ENCODE measurements at regions not wholly inside any gene's neighbourhood (a gene's known extent, or its start where the extent isn't known, plus 50 kb on each side); places are given as distances from the start of the nearest gene placed in this dataset.

GRCh38 chr3:174423936-174424335 is 435.2 kb upstream of the NAALADL2 start:
- 73 to 77% methylated on average over 2 of the region's 2 CpGs for WGBS, 2 donors
- DNase-seq (no peak), ATAC-seq (no peak)
- intact Hi-C loops (cut with DNase I) = no loop called here
- no peaks in the 10 kb centered on the region for H3K4me1 ChIP-seq
- no peaks in the 10 kb centered on the region for H3K9me3 ChIP-seq
- no peak overlapping the region for H3K4me3 ChIP-seq
- no peak overlapping the region for H3K27ac ChIP-seq
- no peak for TF ChIP-seq CTCF (IDR thresholded peaks at IDR 0.05)
- H3K36me3 ChIP-seq = no peaks in the 10 kb centered on the region
- no peaks in the 10 kb centered on the region for H3K27me3 ChIP-seq

- intact Hi-C loops (cut with DNase I) = no loop called here
- H3K27ac ChIP-seq = no peak overlapping the region
- no peak overlapping the region for H3K4me3 ChIP-seq
- DNase-seq (no peak), ATAC-seq (no peak)
- no peaks in the 10 kb centered on the region for H3K9me3 ChIP-seq
- TF ChIP-seq CTCF (IDR thresholded peaks at IDR 0.05) = no peak
- no peaks in the 10 kb centered on the region for H3K36me3 ChIP-seq
- H3K27me3 ChIP-seq = no peaks in the 10 kb centered on the region
- WGBS, 2 donors = 83 to 85% methylated on average over 1 of the region's 1 CpG
- no peaks in the 10 kb centered on the region for H3K4me1 ChIP-seq
These were observed 434.5 kb upstream of the NAALADL2 start for GRCh38 chr3:174424656-174425055.

- no peak for ATAC-seq
- TF ChIP-seq CTCF (IDR thresholded peaks at IDR 0.05) = no peak
- intact Hi-C loops (cut with DNase I) = no loop called here
These were observed 433.7 kb upstream of the NAALADL2 start for GRCh38 chr3:174425422-174425821.

GRCh38 chr3:174430986-174431385 is 428.1 kb upstream of the NAALADL2 start:
- TF ChIP-seq CTCF (IDR thresholded peaks at IDR 0.05) = no peak
- DNase-seq = no peak
- Histone ChIP-seq H3K36me3 (no peaks in the 10 kb centered on the region), H3K4me3 (no peak overlapping the region), H3K27ac (no peak overlapping the region), H3K9me3 (peaks cover 0 to 5% (median 0%) of the 10 kb centered on the region in 11 donors), H3K4me1 (peaks cover 0 to 11% (median 0%) of the 10 kb centered on the region in 9 donors), H3K27me3 (no peaks in the 10 kb centered on the region)
- intact Hi-C loops (cut with DNase I) = no loop called here
- no peak for ATAC-seq
- 53 to 57% methylated on average over 2 of the region's 2 CpGs for WGBS, 2 donors

More at GRCh38 chr3:174425422-174425821, 433.7 kb upstream of the NAALADL2 start:
- Histone ChIP-seq H3K4me3 (no peak overlapping the region), H3K9me3 (no peaks in the 10 kb centered on the region), H3K27me3 (no peaks in the 10 kb centered on the region), H3K27ac (no peak overlapping the region), H3K36me3 (no peaks in the 10 kb centered on the region), H3K4me1 (peaks cover 0 to 3% (median 0%) of the 10 kb centered on the region in 9 donors)
- DNase-seq = no peak
- 73 to 82% methylated on average over 3 of the region's 3 CpGs for WGBS, 2 donors

All from heart right ventricle (tissue), 16 donors.